Gastroesophageal sphincter (tissue), 3 donors: ENCODE measurements at regions not wholly inside any gene's neighbourhood (a gene's known extent, or its start where the extent isn't known, plus 50 kb on each side); places are given as distances from the start of the nearest gene placed in this dataset.

Source experiments
- CTCF ChIP-seq, 4 experiments: fragments of 200-600 bp in 2 of 4; fragments of 450-650 bp in 2 of 4; sonication (generic) in 1 of 4; IDR thresholded peaks; one replicate each; pipeline ENCODE4 v1.5.1; 2017 to 2019; ENCODE audit warnings: antibody characterized with exemption in 4 of 4, mild to moderate bottlenecking in 2 of 4, moderate library complexity in 2 of 4
- POLR2A ChIP-seq, 2 donors: fragments of 450-650 bp; IDR thresholded peaks; one replicate each; pipeline ENCODE4 v1.6.1; 2017; ENCODE audit warnings: antibody characterized with exemption in 2 of 2, mild to moderate bottlenecking in 2 of 2, moderate library complexity in 1 of 2
- POLR2AphosphoS5 ChIP-seq: sonication (generic); formaldehyde crosslinking; IDR thresholded peaks from one replicate; pipeline ENCODE4 v1.6.1; 2017; ENCODE audit warnings: antibody characterized with exemption

DNA sequence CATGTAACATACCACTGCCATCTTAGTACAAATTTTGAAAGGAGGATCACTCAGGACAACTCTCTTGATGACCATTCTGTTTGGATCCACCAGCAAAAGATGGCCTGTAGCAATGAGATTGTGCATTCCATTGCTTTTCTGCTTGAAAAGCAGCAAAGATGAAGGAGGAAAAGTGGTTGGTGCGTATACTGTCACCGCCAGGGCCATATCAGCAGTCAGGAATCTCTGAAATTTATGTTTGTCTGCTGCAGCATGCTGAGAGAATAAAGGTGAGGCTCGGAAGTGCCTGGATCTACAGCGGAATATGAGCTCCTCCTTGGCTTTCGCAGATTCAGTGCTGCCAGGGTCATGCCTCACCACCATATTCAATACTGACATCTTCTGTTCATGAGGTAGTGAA, 144.4 kb downstream of the GPBP1 start:
- no peak for TF ChIP-seq CTCF (IDR thresholded peaks at IDR 0.05)
- TF ChIP-seq POLR2A (IDR thresholded peaks at IDR 0.05), result no peak
- TF ChIP-seq POLR2AphosphoS5, result no peak
